ENCODE measurements at regions not wholly inside any gene's neighbourhood (a gene's known extent, or its start where the extent isn't known, plus 50 kb on each side); places are given as distances from the start of the nearest gene placed in this dataset.

- H3K9me3 ChIP-seq = no peaks in the 10 kb centered on the region
- TF ChIP-seq CTCF (IDR thresholded peaks at IDR 0.05; ENCODE audit: low read depth, low read length) = no peak
- H3K27me3 ChIP-seq = no peaks in the 10 kb centered on the region
- H3K36me3 ChIP-seq = no peaks in the 10 kb centered on the region
- no peak for DNase-seq
- no peak overlapping the region for H3K4me3 ChIP-seq (ENCODE audit: low read depth, low read length)
- no peaks in the 10 kb centered on the region; the same call in none of the 2 replicates for H3K4me1 ChIP-seq
Measured at GRCh38 chr9:99366183-99366582, 144.1 kb downstream of the SEC61B start.

GRCh38 chr9:99366621-99367020, 144.5 kb downstream of the SEC61B start:
- DNase-seq = no peak
- H3K36me3 ChIP-seq = no peaks in the 10 kb centered on the region
- no peaks in the 10 kb centered on the region for H3K27me3 ChIP-seq
- H3K4me3 ChIP-seq (ENCODE audit: low read depth, low read length) = no peak overlapping the region
- no peaks in the 10 kb centered on the region for H3K9me3 ChIP-seq
- no peak for TF ChIP-seq CTCF (IDR thresholded peaks at IDR 0.05; ENCODE audit: low read depth, low read length)
- H3K4me1 ChIP-seq = no peaks in the 10 kb centered on the region; the same call in none of the 2 replicates

GRCh38 chr9:99368341-99369326, 146.6 kb downstream of the SEC61B start:
- Histone ChIP-seq H3K9me3 (no peaks in the 10 kb centered on the region), H3K36me3 (no peaks in the 10 kb centered on the region), H3K4me1 (no peaks in the 10 kb centered on the region; the same call in none of the 2 replicates), H3K4me3 (ENCODE audit: low read depth, low read length) (no peak overlapping the region), H3K27me3 (no peaks in the 10 kb centered on the region)
- no peak for TF ChIP-seq CTCF (IDR thresholded peaks at IDR 0.05; ENCODE audit: low read depth, low read length)
- no peak for DNase-seq

- no peak for DNase-seq
- Histone ChIP-seq H3K4me3 (ENCODE audit: low read depth, low read length) (no peak overlapping the region), H3K9me3 (no peaks in the 10 kb centered on the region), H3K36me3 (no peaks in the 10 kb centered on the region), H3K27me3 (no peaks in the 10 kb centered on the region), H3K4me1 (no peaks in the 10 kb centered on the region; the same call in none of the 2 replicates)
- TF ChIP-seq CTCF (IDR thresholded peaks at IDR 0.05; ENCODE audit: low read depth, low read length) = no peak
Measured at GRCh38 chr9:99369327-99369722, 147.2 kb downstream of the SEC61B start.

GRCh38 chr9:99370376-99370775, 148.3 kb downstream of the SEC61B start:
- Histone ChIP-seq H3K27me3 (no peaks in the 10 kb centered on the region), H3K36me3 (no peaks in the 10 kb centered on the region), H3K4me3 (ENCODE audit: low read depth, low read length) (no peak overlapping the region), H3K4me1 (no peaks in the 10 kb centered on the region; the same call in 1 of the 2 replicates), H3K9me3 (no peaks in the 10 kb centered on the region)
- no peak for TF ChIP-seq CTCF (IDR thresholded peaks at IDR 0.05; ENCODE audit: low read depth, low read length)
- DNase-seq = no peak

GRCh38 chr9:99371376-99371775, 149.3 kb downstream of the SEC61B start:
- Histone ChIP-seq H3K36me3 (no peaks in the 10 kb centered on the region), H3K27me3 (no peaks in the 10 kb centered on the region), H3K4me3 (ENCODE audit: low read depth, low read length) (no peak overlapping the region)

More at GRCh38 chr9:99371376-99371775, 149.3 kb downstream of the SEC61B start:
- Histone ChIP-seq H3K9me3 (no peaks in the 10 kb centered on the region), H3K4me1 (no peaks in the 10 kb centered on the region; the same call in 1 of the 2 replicates)
- TF ChIP-seq CTCF (IDR thresholded peaks at IDR 0.05; ENCODE audit: low read depth, low read length) = no peak
- DNase-seq = no peak

Measured in BE2C (cell line).